ENCODE measurements at regions not wholly inside any gene's neighbourhood (a gene's known extent, or its start where the extent isn't known, plus 50 kb on each side); places are given as distances from the start of the nearest gene placed in this dataset.

DNA sequence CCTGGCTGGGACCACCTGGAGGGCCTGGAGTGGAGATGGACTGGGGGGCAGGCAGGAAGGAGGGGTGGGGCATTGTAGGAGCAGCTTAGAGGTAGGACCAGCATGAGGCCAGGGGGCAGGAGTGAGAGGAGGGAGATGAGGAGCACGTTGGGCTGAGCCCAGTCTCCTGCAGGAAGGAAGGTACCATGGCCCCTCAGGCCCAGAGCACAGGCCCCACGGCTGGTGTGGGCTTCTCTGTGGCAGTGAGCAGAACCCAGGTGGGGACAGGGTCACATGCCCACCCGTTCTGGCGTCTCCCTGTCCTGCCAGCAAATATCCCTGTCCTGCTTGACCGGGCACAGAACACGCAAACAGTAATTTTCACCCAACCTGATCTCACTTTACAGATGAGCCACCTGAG lies 141.8 kb downstream of the ENGASE start:
- TF ChIP-seq, protein P1, sequence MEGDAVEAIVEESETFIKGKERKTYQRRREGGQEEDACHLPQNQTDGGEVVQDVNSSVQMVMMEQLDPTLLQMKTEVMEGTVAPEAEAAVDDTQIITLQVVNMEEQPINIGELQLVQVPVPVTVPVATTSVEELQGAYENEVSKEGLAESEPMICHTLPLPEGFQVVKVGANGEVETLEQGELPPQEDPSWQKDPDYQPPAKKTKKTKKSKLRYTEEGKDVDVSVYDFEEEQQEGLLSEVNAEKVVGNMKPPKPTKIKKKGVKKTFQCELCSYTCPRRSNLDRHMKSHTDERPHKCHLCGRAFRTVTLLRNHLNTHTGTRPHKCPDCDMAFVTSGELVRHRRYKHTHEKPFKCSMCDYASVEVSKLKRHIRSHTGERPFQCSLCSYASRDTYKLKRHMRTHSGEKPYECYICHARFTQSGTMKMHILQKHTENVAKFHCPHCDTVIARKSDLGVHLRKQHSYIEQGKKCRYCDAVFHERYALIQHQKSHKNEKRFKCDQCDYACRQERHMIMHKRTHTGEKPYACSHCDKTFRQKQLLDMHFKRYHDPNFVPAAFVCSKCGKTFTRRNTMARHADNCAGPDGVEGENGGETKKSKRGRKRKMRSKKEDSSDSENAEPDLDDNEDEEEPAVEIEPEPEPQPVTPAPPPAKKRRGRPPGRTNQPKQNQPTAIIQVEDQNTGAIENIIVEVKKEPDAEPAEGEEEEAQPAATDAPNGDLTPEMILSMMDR (IDR thresholded peaks at IDR 0.05): no peak
- TF ChIP-seq POLR2A (IDR thresholded peaks at IDR 0.05): no peak
